ENCODE measurements at regions not wholly inside any gene's neighbourhood (a gene's known extent, or its start where the extent isn't known, plus 50 kb on each side); places are given as distances from the start of the nearest gene placed in this dataset.

- TF ChIP-seq CTCF (IDR thresholded peaks at IDR 0.05; ENCODE audit: insufficient read depth, low read depth, low read length), result no peak
- POLR2A ChIA-PET, result no interaction called here
- DNase-seq (ENCODE audit: low read depth), result no peak
- H3K4me3 ChIP-seq (ENCODE audit: low read depth, low read length), result no peak overlapping the region
- H3K36me3 ChIP-seq (ENCODE audit: control insufficient read depth, insufficient read depth, low read length), result no peaks in the 10 kb centered on the region
- no peaks in the 10 kb centered on the region for H3K27me3 ChIP-seq (ENCODE audit: control insufficient read depth, insufficient read depth, low read length)
- CTCF ChIA-PET, result interaction anchor here (0.8 to 1.3 kb wide), 2 partner anchors 9 to 26 kb away, joined by 3 to 4 read pairs; no protein-coding TSS in a partner anchor
Observed at GRCh38 chr12:85617307-85618091, 218.7 kb downstream of the RASSF9 start.

DNA sequence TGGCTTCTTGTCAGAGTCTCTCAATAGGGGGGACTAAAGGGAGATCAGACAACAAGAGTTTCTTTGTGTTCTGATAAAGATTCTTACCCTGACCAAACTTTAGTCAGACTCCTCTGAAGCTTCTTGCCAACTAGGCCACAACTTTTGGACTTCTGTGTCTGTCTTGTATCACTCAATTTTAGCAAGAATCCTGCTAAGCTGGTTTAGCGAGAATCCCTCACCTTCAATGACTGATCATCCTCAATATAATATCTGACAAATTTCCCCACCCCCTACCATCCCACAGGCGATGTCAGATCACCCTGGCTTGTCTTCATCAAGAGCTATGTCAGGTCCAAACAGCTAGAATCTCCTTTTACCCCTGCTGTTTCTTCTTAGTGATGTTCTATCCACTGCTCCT is 215.2 kb downstream of the RASSF9 start:
- H3K36me3 ChIP-seq (ENCODE audit: control insufficient read depth, insufficient read depth, low read length), result no peaks in the 10 kb centered on the region
- TF ChIP-seq CTCF (IDR thresholded peaks at IDR 0.05; ENCODE audit: insufficient read depth, low read depth, low read length), result no peak
- CTCF ChIA-PET, result interaction anchor here (1.1 kb wide), 1 partner anchor 22 kb away, joined by 4 read pairs; no protein-coding TSS in a partner anchor
- DNase-seq (ENCODE audit: low read depth), result no peak
- POLR2A ChIA-PET, result no interaction called here
- H3K27me3 ChIP-seq (ENCODE audit: control insufficient read depth, insufficient read depth, low read length), result no peaks in the 10 kb centered on the region
- no peak overlapping the region for H3K4me3 ChIP-seq (ENCODE audit: low read depth, low read length)

GRCh38 chr12:85623763-85624162 is 212.4 kb downstream of the RASSF9 start:
- Histone ChIP-seq H3K36me3 (ENCODE audit: control insufficient read depth, insufficient read depth, low read length) (no peaks in the 10 kb centered on the region), H3K4me3 (ENCODE audit: low read depth, low read length) (no peak overlapping the region), H3K27me3 (ENCODE audit: control insufficient read depth, insufficient read depth, low read length) (no peaks in the 10 kb centered on the region)
- TF ChIP-seq CTCF (IDR thresholded peaks at IDR 0.05; ENCODE audit: insufficient read depth, low read depth, low read length), result no peak
- ChIA-PET CTCF (no interaction called here), POLR2A (no interaction called here)
- no peak for DNase-seq (ENCODE audit: low read depth)

DNA sequence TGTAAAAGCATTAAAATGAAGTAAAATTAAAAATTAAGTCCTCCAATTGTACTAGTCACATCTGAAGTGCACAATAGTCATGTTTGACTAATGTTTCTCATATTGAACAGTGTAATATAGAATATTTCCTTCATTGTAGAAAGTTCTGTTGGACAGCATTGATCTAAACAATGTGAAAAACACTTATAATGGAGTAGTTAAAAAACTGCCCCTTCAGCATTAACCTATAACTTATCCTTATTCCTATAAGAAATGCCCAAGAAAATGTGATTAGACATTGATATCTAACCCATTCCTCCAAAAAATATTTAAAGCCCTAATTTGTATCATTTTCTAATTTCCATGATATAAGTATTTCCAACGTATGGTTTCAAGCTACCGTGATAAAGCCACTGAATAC is 210.7 kb downstream of the RASSF9 start:
- H3K36me3 ChIP-seq (ENCODE audit: control insufficient read depth, insufficient read depth, low read length), result no peaks in the 10 kb centered on the region
- DNase-seq (ENCODE audit: low read depth), result no peak
- no peaks in the 10 kb centered on the region for H3K27me3 ChIP-seq (ENCODE audit: control insufficient read depth, insufficient read depth, low read length)
- TF ChIP-seq CTCF (IDR thresholded peaks at IDR 0.05; ENCODE audit: insufficient read depth, low read depth, low read length), result no peak
- ChIA-PET CTCF (interaction anchor here (0.9 to 1.0 kb wide), 2 partner anchors 211 to 242 kb away, joined by 3 read pairs; no protein-coding TSS in a partner anchor), POLR2A (no interaction called here)
- H3K4me3 ChIP-seq (ENCODE audit: low read depth, low read length), result no peak overlapping the region

GRCh38 chr12:85626001-85626783 is 210.0 kb downstream of the RASSF9 start:
- peak; percentile 53 for DNase-seq (ENCODE audit: low read depth)
- ChIA-PET CTCF (interaction anchor here (0.9 to 1.0 kb wide), 2 partner anchors 211 to 241 kb away, joined by 3 read pairs; no protein-coding TSS in a partner anchor), POLR2A (no interaction called here)
- no peaks in the 10 kb centered on the region for H3K27me3 ChIP-seq (ENCODE audit: control insufficient read depth, insufficient read depth, low read length)
- no peaks in the 10 kb centered on the region for H3K36me3 ChIP-seq (ENCODE audit: control insufficient read depth, insufficient read depth, low read length)
- TF ChIP-seq CTCF (IDR thresholded peaks at IDR 0.05; ENCODE audit: insufficient read depth, low read depth, low read length), result no peak
- H3K4me3 ChIP-seq (ENCODE audit: low read depth, low read length), result no peak overlapping the region
